GM18502 (cell line): ENCODE measurements at regions not wholly inside any gene's neighbourhood (a gene's known extent, or its start where the extent isn't known, plus 50 kb on each side); places are given as distances from the start of the nearest gene placed in this dataset.
"Not testable (repeated sequence)": the region's sequence is repeated elsewhere in the genome, so short reads cannot be mapped to it uniquely, and the experiment has no call there.

Experiments used
- ATAC-seq: cut with Tn5 transposase; IDR thresholded peaks from one replicate; pipeline ENCODE4 v1.9.1; 2021; ENCODE audit warnings: mild to moderate bottlenecking; ENCODE audit not compliant: unreplicated experiment, poor library complexity

- ATAC-seq, result no peak
These were observed 60.6 kb upstream of the NCOA3 start for GRCh38 chr20:47440857-47441773.

GRCh38 chr20:47441774-47442150, 59.9 kb upstream of the NCOA3 start:
- no peak for ATAC-seq

GRCh38 chr20:47443060-47443459, 58.6 kb upstream of the NCOA3 start:
- ATAC-seq, result not testable (repeated sequence)

- no peak for ATAC-seq
These were observed 57.1 kb upstream of the NCOA3 start for GRCh38 chr20:47444584-47444983.

- no peak for ATAC-seq
These were observed 56.4 kb upstream of the NCOA3 start for GRCh38 chr20:47445291-47445690.

- not testable (repeated sequence) for ATAC-seq
These were observed 54.1 kb upstream of the NCOA3 start for GRCh38 chr20:47447350-47448296.

GRCh38 chr20:47448429-47448828, 53.3 kb upstream of the NCOA3 start:
- no peak for ATAC-seq

- ATAC-seq, result no peak
These were observed 50.1 kb upstream of the NCOA3 start for GRCh38 chr20:47451602-47451904.
